Stimulated activated CD4-positive, alpha-beta T cell treated with anti-CD3 and anti-CD28 coated beads, Interleukin-4, amount 100 ng/mL, for 1 hour (primary cell): ENCODE measurements at regions not wholly inside any gene's neighbourhood (a gene's known extent, or its start where the extent isn't known, plus 50 kb on each side); places are given as distances from the start of the nearest gene placed in this dataset.

Experiments
- DNase-seq: peaks from one replicate; pipeline ENCODE4 v3.0.0-alpha.2; 2020

- DNase-seq, result no peak
Measured at GRCh38 chr9:91161465-91162300, 200.0 kb downstream of the AUH start.

- no peak for DNase-seq
Measured at GRCh38 chr9:91162311-91162710, 199.4 kb downstream of the AUH start.

- DNase-seq, result no peak
Measured at GRCh38 chr9:91162784-91163443, 198.8 kb downstream of the AUH start.

- DNase-seq, result no peak
Measured at GRCh38 chr9:91163444-91163772, 198.3 kb downstream of the AUH start.

GRCh38 chr9:91163773-91164471, 197.8 kb downstream of the AUH start:
- DNase-seq, result no peak
